ENCODE measurements at regions not wholly inside any gene's neighbourhood (a gene's known extent, or its start where the extent isn't known, plus 50 kb on each side); places are given as distances from the start of the nearest gene placed in this dataset.

DNA sequence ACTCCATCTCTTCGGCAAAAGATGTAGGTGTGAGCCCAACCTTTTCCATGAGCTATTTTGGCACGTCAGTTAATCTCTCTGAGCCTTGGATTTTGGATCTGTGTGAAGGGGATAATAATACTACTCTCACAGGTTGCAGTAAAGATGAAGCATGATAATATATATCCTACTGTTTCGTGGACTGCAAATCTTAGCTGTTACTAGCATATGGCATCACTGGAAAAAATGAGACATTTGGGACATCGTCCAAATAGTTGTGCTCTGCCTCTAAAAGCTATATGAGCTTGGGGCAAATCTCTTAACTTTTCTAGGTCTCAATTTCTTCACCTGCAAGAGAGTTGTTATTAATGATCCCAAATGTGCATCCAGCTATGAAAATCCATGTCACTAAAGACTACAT is 147.4 kb upstream of the ZRANB2 start:
- TF ChIP-seq CTCF (IDR thresholded peaks at IDR 0.05) (no peak), POLR2AphosphoS5 (IDR thresholded peaks at IDR 0.05; ENCODE audit: low read depth, low read length) (no peak), SIN3A (IDR thresholded peaks at IDR 0.05; ENCODE audit: borderline replicate concordance, insufficient read depth, low read depth, low read length) (no peak), REST (IDR thresholded peaks at IDR 0.05; ENCODE audit: insufficient read depth in 1 of 2, low read depth in 2 of 2, low read length in 1 of 2) (no peak)
